GM12878 (cell line): ENCODE measurements at regions not wholly inside any gene's neighbourhood (a gene's known extent, or its start where the extent isn't known, plus 50 kb on each side); places are given as distances from the start of the nearest gene placed in this dataset.

Experiments
- CTCF ChIP-seq, 3 experiments: IDR thresholded peaks in 2 of 3; conservative IDR thresholded peaks in 1 of 3; 2 replicates each; pipeline ENCODE4 v1.5.1; 2011; ENCODE audit warnings: low read depth in 3 of 3, low read length in 3 of 3, mild to moderate bottlenecking in 3 of 3, control low read depth in 2 of 3, moderate library complexity in 2 of 3, inconsistent platforms in 1 of 3, mixed read lengths in 1 of 3; ENCODE audit not compliant: control insufficient read depth in 2 of 3, insufficient read depth in 1 of 3; ENCODE audit errors: extremely low read depth in 1 of 3
- KDM1A ChIP-seq: fragments of 200-600 bp; sonication (generic); IDR thresholded peaks from 2 replicates; pipeline ENCODE4 v1.6.1; 2016; ENCODE audit warnings: borderline replicate concordance
- REST ChIP-seq: IDR thresholded peaks from 2 replicates; pipeline ENCODE4 v1.6.1; 2012; ENCODE audit warnings: mild to moderate bottlenecking, low read depth, low read length

GRCh38 chr5:169471021-169471420, 112.6 kb upstream of the SPDL1 start:
- TF ChIP-seq CTCF (IDR thresholded peaks at IDR 0.05 in 2 of 3, conservative IDR thresholded peaks at IDR 0.05 in 1 of 3; ENCODE audit: control insufficient read depth in 2 of 3, extremely low read depth in 1 of 3, insufficient read depth in 1 of 3, low read depth in 3 of 3, low read length in 3 of 3) = no peak
- TF ChIP-seq REST = no peak
- TF ChIP-seq KDM1A = no peak
